HEK293 (cell line): ENCODE measurements at regions not wholly inside any gene's neighbourhood (a gene's known extent, or its start where the extent isn't known, plus 50 kb on each side); places are given as distances from the start of the nearest gene placed in this dataset.

Source experiments
- CTCF ChIA-PET: fragments of 350-600 bp; formaldehyde crosslinking; extraction: SDS; loops from one replicate; lab custom pipeline; 2021; ENCODE audit warnings: antibody characterized with exemption; lab: Yijun Ruan, JAX
- POLR2A ChIA-PET: fragments of 300-600 bp; formaldehyde crosslinking; extraction: SDS; loops from one replicate; lab custom pipeline; 2020; ENCODE audit warnings: antibody characterized with exemption, inconsistent platforms; lab: Yijun Ruan, JAX
- H3K27ac ChIP-seq: fragments of 200-500 bp; sonication (Bioruptor generic); 2 replicates; pipeline ENCODE4 v1.5.1; 2014; ENCODE audit warnings: low read depth, low read length, control low read depth, inconsistent platforms; ENCODE audit errors: extremely low read depth
- H3K36me3 ChIP-seq, 2 experiments: fragments of 200-500 bp in 1 of 2; sonication (Bioruptor generic) in 1 of 2; 1 replicate in 1 of 2; 2 replicates in 1 of 2; pipeline ENCODE4 v1.5.1; 2014 to 2017; ENCODE audit warnings: inconsistent platforms in 2 of 2, low read length in 2 of 2; ENCODE audit not compliant: control insufficient read depth in 2 of 2, insufficient read depth in 1 of 2
- H3K4me1 ChIP-seq: fragments of 200-500 bp; sonication (Bioruptor generic); 2 replicates; pipeline ENCODE4 v1.5.1; 2014; ENCODE audit warnings: mild to moderate bottlenecking, low read length, inconsistent platforms; ENCODE audit not compliant: control insufficient read depth, insufficient read depth
- H3K4me3 ChIP-seq: 2 replicates; pipeline ENCODE4 v1.5.1; 2011; ENCODE audit warnings: low read depth, mild to moderate bottlenecking, control low read depth, low read length, moderate library complexity
- H3K9me3 ChIP-seq: fragments of 200-500 bp; sonication (Bioruptor generic); 2 replicates; pipeline ENCODE4 v1.5.1; 2014; ENCODE audit warnings: low read depth, low read length, inconsistent platforms; ENCODE audit not compliant: control insufficient read depth, insufficient read depth
- IKZF3 ChIP-seq: fragments of 450-650 bp; IDR thresholded peaks from 2 replicates; pipeline ENCODE4 v1.5.0; 2018; ENCODE audit warnings: missing biosample characterization, mild to moderate bottlenecking, missing genetic modification characterization, moderate library complexity
- REPIN1 ChIP-seq: fragments of 450-650 bp; formaldehyde crosslinking; IDR thresholded peaks from 2 replicates; pipeline ENCODE4 v1.5.1; 2017; ENCODE audit warnings: missing biosample characterization, missing genetic modification characterization, low read depth
- SALL2 ChIP-seq: fragments of 450-650 bp; formaldehyde crosslinking; IDR thresholded peaks from 2 replicates; pipeline ENCODE4 v1.5.0; 2017; ENCODE audit warnings: missing biosample characterization, mild to moderate bottlenecking, missing genetic modification characterization, borderline replicate concordance
- SCRT2 ChIP-seq: fragments of 450-650 bp; formaldehyde crosslinking; IDR thresholded peaks from 2 replicates; pipeline ENCODE4 v1.5.1; 2016; ENCODE audit warnings: missing biosample characterization, missing genetic modification characterization
- SP7 ChIP-seq: fragments of 450-650 bp; formaldehyde crosslinking; IDR thresholded peaks from 2 replicates; pipeline ENCODE4 v1.5.1; 2016; ENCODE audit warnings: missing biosample characterization, missing genetic modification characterization
- ZEB2 ChIP-seq: fragments of 450-650 bp; formaldehyde crosslinking; IDR thresholded peaks from 2 replicates; pipeline ENCODE4 v1.5.1; 2016; ENCODE audit warnings: missing biosample characterization, missing genetic modification characterization
- ZNF146 ChIP-seq: fragments of 450-650 bp; formaldehyde crosslinking; IDR thresholded peaks from 2 replicates; pipeline ENCODE4 v1.5.1; 2016; ENCODE audit warnings: missing biosample characterization, missing genetic modification characterization
- ZNF175 ChIP-seq: fragments of 450-650 bp; formaldehyde crosslinking; IDR thresholded peaks from 2 replicates; pipeline ENCODE4 v1.5.1; 2016; ENCODE audit warnings: missing biosample characterization, missing genetic modification characterization
- ZNF184 ChIP-seq: fragments of 450-650 bp; IDR thresholded peaks from 2 replicates; pipeline ENCODE4 v1.5.1; 2018; ENCODE audit warnings: missing biosample characterization, mild to moderate bottlenecking, missing genetic modification characterization
- ZNF211 ChIP-seq: fragments of 450-650 bp; formaldehyde crosslinking; IDR thresholded peaks from 2 replicates; pipeline ENCODE4 v1.5.1; 2016; ENCODE audit warnings: low read depth, missing biosample characterization, missing genetic modification characterization
- ZNF266 ChIP-seq: fragments of 450-650 bp; formaldehyde crosslinking; IDR thresholded peaks from 2 replicates; pipeline ENCODE4 v1.5.1; 2016; ENCODE audit warnings: missing biosample characterization, missing genetic modification characterization, low read depth
- ZNF37A ChIP-seq: fragments of 450-650 bp; IDR thresholded peaks from 2 replicates; pipeline ENCODE4 v1.5.1; 2018; ENCODE audit warnings: missing biosample characterization, missing genetic modification characterization
- ZNF404 ChIP-seq: fragments of 450-650 bp; formaldehyde crosslinking; IDR thresholded peaks from 2 replicates; pipeline ENCODE4 v1.5.1; 2017; ENCODE audit warnings: missing biosample characterization, missing genetic modification characterization
- ZNF544 ChIP-seq: fragments of 450-650 bp; formaldehyde crosslinking; IDR thresholded peaks from 2 replicates; pipeline ENCODE4 v1.5.0; 2017; ENCODE audit warnings: missing biosample characterization, missing genetic modification characterization
- ZNF548 ChIP-seq: fragments of 450-650 bp; formaldehyde crosslinking; IDR thresholded peaks from 2 replicates; pipeline ENCODE4 v1.5.1; 2016; ENCODE audit warnings: missing biosample characterization, missing genetic modification characterization
- ZNF623 ChIP-seq: fragments of 450-650 bp; formaldehyde crosslinking; IDR thresholded peaks from 2 replicates; pipeline ENCODE4 v1.5.1; 2016; ENCODE audit warnings: missing biosample characterization, missing genetic modification characterization
- ZNF664 ChIP-seq: fragments of 450-650 bp; formaldehyde crosslinking; IDR thresholded peaks from 2 replicates; pipeline ENCODE4 v1.5.1; 2016; ENCODE audit warnings: missing biosample characterization, missing genetic modification characterization
- ZNF768 ChIP-seq: fragments of 450-650 bp; formaldehyde crosslinking; IDR thresholded peaks from 2 replicates; pipeline ENCODE4 v1.5.1; 2018; ENCODE audit warnings: missing biosample characterization, mild to moderate bottlenecking, missing genetic modification characterization
- ZSCAN16 ChIP-seq: fragments of 450-650 bp; formaldehyde crosslinking; IDR thresholded peaks from 2 replicates; pipeline ENCODE4 v1.5.1; 2016; ENCODE audit warnings: missing biosample characterization, missing genetic modification characterization
- TF ChIP-seq, protein P1 (sequence below): fragments of 450-650 bp; formaldehyde crosslinking; IDR thresholded peaks from 2 replicates; pipeline ENCODE4 v1.5.1; 2016; ENCODE audit warnings: missing biosample characterization, missing genetic modification characterization
- TF ChIP-seq, protein P2 (sequence below): fragments of 450-650 bp; formaldehyde crosslinking; IDR thresholded peaks from 2 replicates; pipeline ENCODE4 v1.5.1; 2016; ENCODE audit warnings: missing biosample characterization, missing genetic modification characterization
- TF ChIP-seq, protein P3 (sequence below): fragments of 450-650 bp; formaldehyde crosslinking; IDR thresholded peaks from 2 replicates; pipeline ENCODE4 v1.5.1; 2016; ENCODE audit warnings: missing biosample characterization, missing genetic modification characterization
- TF ChIP-seq, protein P4 (sequence below): fragments of 450-650 bp; formaldehyde crosslinking; IDR thresholded peaks from 2 replicates; pipeline ENCODE4 v1.5.1; 2016; ENCODE audit warnings: missing biosample characterization, missing genetic modification characterization
- TF ChIP-seq, protein P5 (sequence below): fragments of 450-650 bp; formaldehyde crosslinking; IDR thresholded peaks from 2 replicates; pipeline ENCODE4 v1.5.1; 2016; ENCODE audit warnings: missing biosample characterization, missing genetic modification characterization
- TF ChIP-seq, protein P6 (sequence below): fragments of 450-650 bp; formaldehyde crosslinking; IDR thresholded peaks from 2 replicates; pipeline ENCODE4 v1.5.0; 2017; ENCODE audit warnings: missing biosample characterization, missing genetic modification characterization, borderline replicate concordance

DNA sequence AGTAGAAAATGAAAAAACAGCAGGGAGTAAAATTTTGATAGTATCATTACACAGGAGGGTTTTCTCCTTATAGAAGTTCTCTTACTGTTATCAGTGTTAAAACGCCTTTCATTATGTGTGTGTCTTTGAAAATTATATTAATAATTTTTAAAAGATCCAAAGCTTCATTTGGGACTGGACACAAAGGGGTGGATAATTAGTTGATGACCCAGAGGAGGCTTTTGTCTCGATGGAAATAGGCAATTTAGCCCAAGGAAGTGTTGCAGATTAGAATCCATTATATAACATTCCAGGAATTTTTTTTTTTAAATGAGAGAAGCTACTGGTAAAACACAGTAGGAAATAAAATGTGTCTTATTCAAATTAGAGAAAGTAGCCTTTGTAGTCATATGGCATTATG is 1339.3 kb downstream of the FSTL5 start:
- no peak for TF ChIP-seq REPIN1 (tag by site-specific recombination)
- TF ChIP-seq ZNF664: no peak
- no peak for TF ChIP-seq SP7 (tag by site-specific recombination)
- TF ChIP-seq ZNF768 (tag by site-specific recombination): no peak
- no peak for TF ChIP-seq SALL2
- TF ChIP-seq ZNF146 (tag by site-specific recombination): no peak
- no peak for TF ChIP-seq ZEB2 (tag by site-specific recombination)
- TF ChIP-seq ZNF404 (tag by site-specific recombination): no peak
- TF ChIP-seq, protein P1, sequence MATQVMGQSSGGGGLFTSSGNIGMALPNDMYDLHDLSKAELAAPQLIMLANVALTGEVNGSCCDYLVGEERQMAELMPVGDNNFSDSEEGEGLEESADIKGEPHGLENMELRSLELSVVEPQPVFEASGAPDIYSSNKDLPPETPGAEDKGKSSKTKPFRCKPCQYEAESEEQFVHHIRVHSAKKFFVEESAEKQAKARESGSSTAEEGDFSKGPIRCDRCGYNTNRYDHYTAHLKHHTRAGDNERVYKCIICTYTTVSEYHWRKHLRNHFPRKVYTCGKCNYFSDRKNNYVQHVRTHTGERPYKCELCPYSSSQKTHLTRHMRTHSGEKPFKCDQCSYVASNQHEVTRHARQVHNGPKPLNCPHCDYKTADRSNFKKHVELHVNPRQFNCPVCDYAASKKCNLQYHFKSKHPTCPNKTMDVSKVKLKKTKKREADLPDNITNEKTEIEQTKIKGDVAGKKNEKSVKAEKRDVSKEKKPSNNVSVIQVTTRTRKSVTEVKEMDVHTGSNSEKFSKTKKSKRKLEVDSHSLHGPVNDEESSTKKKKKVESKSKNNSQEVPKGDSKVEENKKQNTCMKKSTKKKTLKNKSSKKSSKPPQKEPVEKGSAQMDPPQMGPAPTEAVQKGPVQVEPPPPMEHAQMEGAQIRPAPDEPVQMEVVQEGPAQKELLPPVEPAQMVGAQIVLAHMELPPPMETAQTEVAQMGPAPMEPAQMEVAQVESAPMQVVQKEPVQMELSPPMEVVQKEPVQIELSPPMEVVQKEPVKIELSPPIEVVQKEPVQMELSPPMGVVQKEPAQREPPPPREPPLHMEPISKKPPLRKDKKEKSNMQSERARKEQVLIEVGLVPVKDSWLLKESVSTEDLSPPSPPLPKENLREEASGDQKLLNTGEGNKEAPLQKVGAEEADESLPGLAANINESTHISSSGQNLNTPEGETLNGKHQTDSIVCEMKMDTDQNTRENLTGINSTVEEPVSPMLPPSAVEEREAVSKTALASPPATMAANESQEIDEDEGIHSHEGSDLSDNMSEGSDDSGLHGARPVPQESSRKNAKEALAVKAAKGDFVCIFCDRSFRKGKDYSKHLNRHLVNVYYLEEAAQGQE (tag by site-specific recombination): no peak
- no peak for TF ChIP-seq SCRT2 (tag by site-specific recombination)
- TF ChIP-seq ZNF548 (tag by site-specific recombination): no peak
- TF ChIP-seq ZNF544 (tag by site-specific recombination): no peak
- TF ChIP-seq ZNF184 (tag by site-specific recombination): no peak
- TF ChIP-seq, protein P2, sequence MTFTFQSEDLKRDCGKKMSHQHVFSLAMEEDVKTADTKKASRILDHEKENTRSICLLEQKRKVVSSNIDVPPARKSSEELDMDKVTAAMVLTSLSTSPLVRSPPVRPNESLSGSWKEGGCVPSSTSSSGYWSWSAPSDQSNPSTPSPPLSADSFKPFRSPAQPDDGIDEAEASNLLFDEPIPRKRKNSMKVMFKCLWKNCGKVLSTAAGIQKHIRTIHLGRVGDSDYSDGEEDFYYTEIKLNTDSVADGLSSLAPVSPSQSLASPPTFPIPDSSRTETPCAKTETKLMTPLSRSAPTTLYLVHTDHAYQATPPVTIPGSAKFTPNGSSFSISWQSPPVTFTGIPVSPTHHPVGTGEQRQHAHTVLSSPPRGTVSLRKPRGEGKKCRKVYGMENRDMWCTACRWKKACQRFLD (tag by site-specific recombination): no peak
- TF ChIP-seq, protein P3, sequence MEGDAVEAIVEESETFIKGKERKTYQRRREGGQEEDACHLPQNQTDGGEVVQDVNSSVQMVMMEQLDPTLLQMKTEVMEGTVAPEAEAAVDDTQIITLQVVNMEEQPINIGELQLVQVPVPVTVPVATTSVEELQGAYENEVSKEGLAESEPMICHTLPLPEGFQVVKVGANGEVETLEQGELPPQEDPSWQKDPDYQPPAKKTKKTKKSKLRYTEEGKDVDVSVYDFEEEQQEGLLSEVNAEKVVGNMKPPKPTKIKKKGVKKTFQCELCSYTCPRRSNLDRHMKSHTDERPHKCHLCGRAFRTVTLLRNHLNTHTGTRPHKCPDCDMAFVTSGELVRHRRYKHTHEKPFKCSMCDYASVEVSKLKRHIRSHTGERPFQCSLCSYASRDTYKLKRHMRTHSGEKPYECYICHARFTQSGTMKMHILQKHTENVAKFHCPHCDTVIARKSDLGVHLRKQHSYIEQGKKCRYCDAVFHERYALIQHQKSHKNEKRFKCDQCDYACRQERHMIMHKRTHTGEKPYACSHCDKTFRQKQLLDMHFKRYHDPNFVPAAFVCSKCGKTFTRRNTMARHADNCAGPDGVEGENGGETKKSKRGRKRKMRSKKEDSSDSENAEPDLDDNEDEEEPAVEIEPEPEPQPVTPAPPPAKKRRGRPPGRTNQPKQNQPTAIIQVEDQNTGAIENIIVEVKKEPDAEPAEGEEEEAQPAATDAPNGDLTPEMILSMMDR (tag by site-specific recombination): no peak
- no peak for TF ChIP-seq ZNF266 (tag by site-specific recombination)
- TF ChIP-seq, protein P4, sequence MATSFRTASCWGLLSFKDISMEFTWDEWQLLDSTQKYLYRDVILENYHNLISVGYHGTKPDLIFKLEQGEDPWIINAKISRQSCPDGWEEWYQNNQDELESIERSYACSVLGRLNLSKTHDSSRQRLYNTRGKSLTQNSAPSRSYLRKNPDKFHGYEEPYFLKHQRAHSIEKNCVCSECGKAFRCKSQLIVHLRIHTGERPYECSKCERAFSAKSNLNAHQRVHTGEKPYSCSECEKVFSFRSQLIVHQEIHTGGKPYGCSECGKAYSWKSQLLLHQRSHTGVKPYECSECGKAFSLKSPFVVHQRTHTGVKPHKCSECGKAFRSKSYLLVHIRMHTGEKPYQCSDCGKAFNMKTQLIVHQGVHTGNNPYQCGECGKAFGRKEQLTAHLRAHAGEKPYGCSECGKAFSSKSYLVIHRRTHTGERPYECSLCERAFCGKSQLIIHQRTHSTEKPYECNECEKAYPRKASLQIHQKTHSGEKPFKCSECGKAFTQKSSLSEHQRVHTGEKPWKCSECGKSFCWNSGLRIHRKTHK (tag by site-specific recombination): no peak
- H3K36me3 ChIP-seq: no peaks in the 10 kb centered on the region
- ChIA-PET CTCF (interaction anchor here (0.5 kb wide), 1 partner anchor 778 kb away, joined by 3 read pairs; no protein-coding TSS in a partner anchor), POLR2A (no interaction called here)
- H3K4me1 ChIP-seq: no peaks in the 10 kb centered on the region
- H3K27ac ChIP-seq: no peak overlapping the region
- no peaks in the 10 kb centered on the region for H3K9me3 ChIP-seq
- H3K4me3 ChIP-seq: no peak overlapping the region

DNA sequence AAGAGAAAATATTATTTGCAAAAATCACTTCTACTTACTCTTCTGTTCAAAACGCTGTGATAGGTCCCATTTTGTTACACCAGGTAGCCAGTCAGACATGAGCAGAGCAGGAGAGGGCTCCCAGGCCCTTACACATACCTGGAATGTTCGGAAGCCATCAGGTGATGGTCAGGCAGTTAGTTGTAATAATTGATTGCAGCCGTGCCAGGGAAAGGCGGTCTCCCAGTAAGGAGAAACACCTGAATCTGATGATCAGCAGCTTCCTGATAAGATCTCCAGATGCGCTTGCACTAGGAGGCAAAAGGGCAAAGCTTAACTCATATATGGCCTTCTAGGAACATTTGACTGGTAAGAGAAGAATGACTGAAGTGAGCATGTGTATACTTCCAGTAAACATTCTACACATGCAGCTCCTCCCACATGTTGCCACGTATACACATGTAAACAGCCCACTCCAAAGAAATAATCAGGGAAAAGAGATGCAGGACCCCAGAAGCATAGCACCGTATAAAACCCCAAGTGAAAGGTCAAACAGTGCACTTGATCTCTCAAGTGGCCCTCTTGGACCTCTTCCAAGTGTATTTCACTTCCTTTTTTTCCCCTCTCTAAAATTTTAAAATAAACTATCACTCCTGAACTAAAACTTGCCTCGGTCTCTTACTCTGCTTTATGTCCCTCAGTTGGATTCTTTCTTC is 1338.0 kb downstream of the FSTL5 start:
- CTCF ChIA-PET: no interaction called here
- TF ChIP-seq ZSCAN16 (tag by site-specific recombination): no peak
- TF ChIP-seq ZNF623 (tag by site-specific recombination): no peak
- TF ChIP-seq ZNF37A (tag by site-specific recombination): no peak
- TF ChIP-seq, protein P5, sequence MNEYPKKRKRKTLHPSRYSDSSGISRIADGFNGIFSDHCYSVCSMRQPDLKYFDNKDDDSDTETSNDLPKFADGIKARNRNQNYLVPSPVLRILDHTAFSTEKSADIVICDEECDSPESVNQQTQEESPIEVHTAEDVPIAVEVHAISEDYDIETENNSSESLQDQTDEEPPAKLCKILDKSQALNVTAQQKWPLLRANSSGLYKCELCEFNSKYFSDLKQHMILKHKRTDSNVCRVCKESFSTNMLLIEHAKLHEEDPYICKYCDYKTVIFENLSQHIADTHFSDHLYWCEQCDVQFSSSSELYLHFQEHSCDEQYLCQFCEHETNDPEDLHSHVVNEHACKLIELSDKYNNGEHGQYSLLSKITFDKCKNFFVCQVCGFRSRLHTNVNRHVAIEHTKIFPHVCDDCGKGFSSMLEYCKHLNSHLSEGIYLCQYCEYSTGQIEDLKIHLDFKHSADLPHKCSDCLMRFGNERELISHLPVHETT (tag by site-specific recombination): no peak
- no peak for TF ChIP-seq IKZF3 (tag by site-specific recombination)
- TF ChIP-seq ZNF175 (tag by site-specific recombination): no peak
- no peak for TF ChIP-seq ZNF211 (tag by site-specific recombination)
- TF ChIP-seq, protein P6, sequence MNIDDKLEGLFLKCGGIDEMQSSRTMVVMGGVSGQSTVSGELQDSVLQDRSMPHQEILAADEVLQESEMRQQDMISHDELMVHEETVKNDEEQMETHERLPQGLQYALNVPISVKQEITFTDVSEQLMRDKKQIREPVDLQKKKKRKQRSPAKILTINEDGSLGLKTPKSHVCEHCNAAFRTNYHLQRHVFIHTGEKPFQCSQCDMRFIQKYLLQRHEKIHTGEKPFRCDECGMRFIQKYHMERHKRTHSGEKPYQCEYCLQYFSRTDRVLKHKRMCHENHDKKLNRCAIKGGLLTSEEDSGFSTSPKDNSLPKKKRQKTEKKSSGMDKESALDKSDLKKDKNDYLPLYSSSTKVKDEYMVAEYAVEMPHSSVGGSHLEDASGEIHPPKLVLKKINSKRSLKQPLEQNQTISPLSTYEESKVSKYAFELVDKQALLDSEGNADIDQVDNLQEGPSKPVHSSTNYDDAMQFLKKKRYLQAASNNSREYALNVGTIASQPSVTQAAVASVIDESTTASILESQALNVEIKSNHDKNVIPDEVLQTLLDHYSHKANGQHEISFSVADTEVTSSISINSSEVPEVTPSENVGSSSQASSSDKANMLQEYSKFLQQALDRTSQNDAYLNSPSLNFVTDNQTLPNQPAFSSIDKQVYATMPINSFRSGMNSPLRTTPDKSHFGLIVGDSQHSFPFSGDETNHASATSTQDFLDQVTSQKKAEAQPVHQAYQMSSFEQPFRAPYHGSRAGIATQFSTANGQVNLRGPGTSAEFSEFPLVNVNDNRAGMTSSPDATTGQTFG (tag by site-specific recombination): no peak

More for the DNA sequence above, 1338.0 kb downstream of the FSTL5 start:
- POLR2A ChIA-PET: no interaction called here
- Histone ChIP-seq H3K4me1 (no peaks in the 10 kb centered on the region), H3K9me3 (no peaks in the 10 kb centered on the region), H3K4me3 (no peak overlapping the region), H3K36me3 (no peaks in the 10 kb centered on the region), H3K27ac (no peak overlapping the region)
